NOMO-1 treated with dmso at 0.1 percent for 144 hours (cell line): ENCODE measurements at regions not wholly inside any gene's neighbourhood (a gene's known extent, or its start where the extent isn't known, plus 50 kb on each side); places are given as distances from the start of the nearest gene placed in this dataset.
"Not testable (repeated sequence)": the region's sequence is repeated elsewhere in the genome, so short reads cannot be mapped to it uniquely, and the experiment has no call there.

Experiments used
- DNase-seq: peaks from one replicate; lab custom pipeline; 2025; ENCODE audit not compliant: unreplicated experiment; lab: John Stamatoyannopoulos, UW

GRCh38 chr3:71925511-71926261, 140.7 kb upstream of the PROK2 start:
- DNase-seq, result not testable (repeated sequence)

GRCh38 chr3:71924721-71925120, 139.8 kb upstream of the PROK2 start:
- DNase-seq, result no peak

- DNase-seq, result no peak
These were observed 136.1 kb upstream of the PROK2 start for GRCh38 chr3:71921036-71921435.

- DNase-seq, result no peak
These were observed 134.6 kb upstream of the PROK2 start for GRCh38 chr3:71919572-71919971.

GRCh38 chr3:71917545-71917944, 132.6 kb upstream of the PROK2 start:
- DNase-seq, result peak; percentile 36

GRCh38 chr3:71916747-71917369, 131.9 kb upstream of the PROK2 start:
- no peak for DNase-seq

GRCh38 chr3:71912839-71913495, 128.0 kb upstream of the PROK2 start:
- DNase-seq, result no peak

GRCh38 chr3:71910108-71910507, 125.2 kb upstream of the PROK2 start:
- no peak for DNase-seq

- DNase-seq, result no peak
These were observed 123.0 kb upstream of the PROK2 start for GRCh38 chr3:71907996-71908395.

GRCh38 chr3:71906976-71907375, 122.0 kb upstream of the PROK2 start:
- peak; percentile 49 for DNase-seq

- peak; percentile 75 for DNase-seq
These were observed 120.5 kb upstream of the PROK2 start for GRCh38 chr3:71905426-71905825.

- DNase-seq, result no peak
These were observed 119.0 kb upstream of the PROK2 start for GRCh38 chr3:71903936-71904335.

- no peak for DNase-seq
These were observed 118.2 kb upstream of the PROK2 start for GRCh38 chr3:71903112-71903495.

GRCh38 chr3:71902258-71903111, 117.5 kb upstream of the PROK2 start:
- no peak for DNase-seq

GRCh38 chr3:71901645-71902044, 116.7 kb upstream of the PROK2 start:
- no peak for DNase-seq

GRCh38 chr3:71900057-71900456, 115.1 kb upstream of the PROK2 start:
- DNase-seq, result no peak

- DNase-seq, result no peak
These were observed 111.8 kb upstream of the PROK2 start for GRCh38 chr3:71896751-71897150.

- DNase-seq, result no peak
These were observed 108.9 kb upstream of the PROK2 start for GRCh38 chr3:71893702-71894479.

- DNase-seq, result no peak
These were observed 108.2 kb upstream of the PROK2 start for GRCh38 chr3:71893122-71893521.

- DNase-seq, result no peak
These were observed 106.5 kb upstream of the PROK2 start for GRCh38 chr3:71891483-71891882.
